ENCODE measurements at regions not wholly inside any gene's neighbourhood (a gene's known extent, or its start where the extent isn't known, plus 50 kb on each side); places are given as distances from the start of the nearest gene placed in this dataset.

- FAIRE-seq (no peak), DNase-seq (no peak)
- no peak overlapping the region for H3K27ac ChIP-seq (ENCODE audit: low read depth in 1 of 3, low read length in 2 of 3)
- no peaks in the 10 kb centered on the region for H3K27me3 ChIP-seq (ENCODE audit: control insufficient read depth in 3 of 3, insufficient read depth in 3 of 3, low read length in 3 of 3)
- H3K9me3 ChIP-seq (ENCODE audit: control insufficient read depth in 2 of 2, insufficient read depth in 1 of 2, low read depth in 1 of 2, low read length in 1 of 2): peaks cover 0 to 16% of the 10 kb centered on the region in 2 donors
- H3K36me3 ChIP-seq (ENCODE audit: control insufficient read depth in 3 of 3, insufficient read depth in 2 of 3, low read depth in 1 of 3, low read length in 3 of 3): no peaks in the 10 kb centered on the region
- peaks cover 0 to 4% (median 0%) of the 10 kb centered on the region in 3 donors for H3K4me1 ChIP-seq (ENCODE audit: control insufficient read depth in 3 of 3, insufficient read depth in 2 of 3, low read depth in 1 of 3, low read length in 2 of 3)
- WGBS, 3 donors: 76 to 91% (median 83%) methylated on average over 3 of the region's 3 CpGs
- no peak overlapping the region for H3K4me3 ChIP-seq (ENCODE audit: low read depth in 1 of 3, low read length in 3 of 3)
Observed at GRCh38 chr2:236646441-236646840, 76.8 kb downstream of the ACKR3 start.

GRCh38 chr2:236646871-236647270, 77.2 kb downstream of the ACKR3 start:
- Histone ChIP-seq H3K36me3 (ENCODE audit: control insufficient read depth in 3 of 3, insufficient read depth in 2 of 3, low read depth in 1 of 3, low read length in 3 of 3) (no peaks in the 10 kb centered on the region), H3K4me1 (ENCODE audit: control insufficient read depth in 3 of 3, insufficient read depth in 2 of 3, low read depth in 1 of 3, low read length in 2 of 3) (peaks cover 0 to 4% (median 0%) of the 10 kb centered on the region in 3 donors), H3K9me3 (ENCODE audit: control insufficient read depth in 2 of 2, insufficient read depth in 1 of 2, low read depth in 1 of 2, low read length in 1 of 2) (peaks cover 0 to 12% of the 10 kb centered on the region in 2 donors), H3K27me3 (ENCODE audit: control insufficient read depth in 3 of 3, insufficient read depth in 3 of 3, low read length in 3 of 3) (no peaks in the 10 kb centered on the region), H3K27ac (ENCODE audit: low read depth in 1 of 3, low read length in 2 of 3) (no peak overlapping the region), H3K4me3 (ENCODE audit: low read depth in 1 of 3, low read length in 3 of 3) (no peak overlapping the region)
- 81 to 90% (median 84%) methylated on average over 4 of the region's 4 CpGs for WGBS, 3 donors
- DNase-seq (no peak), FAIRE-seq (no peak)

- Histone ChIP-seq H3K27ac (ENCODE audit: low read depth in 1 of 3, low read length in 2 of 3) (no peak overlapping the region), H3K4me1 (ENCODE audit: control insufficient read depth in 3 of 3, insufficient read depth in 2 of 3, low read depth in 1 of 3, low read length in 2 of 3) (peaks cover 0 to 4% (median 0%) of the 10 kb centered on the region in 3 donors), H3K36me3 (ENCODE audit: control insufficient read depth in 3 of 3, insufficient read depth in 2 of 3, low read depth in 1 of 3, low read length in 3 of 3) (no peaks in the 10 kb centered on the region), H3K4me3 (ENCODE audit: low read depth in 1 of 3, low read length in 3 of 3) (no peak overlapping the region), H3K27me3 (ENCODE audit: control insufficient read depth in 3 of 3, insufficient read depth in 3 of 3, low read length in 3 of 3) (no peaks in the 10 kb centered on the region), H3K9me3 (ENCODE audit: control insufficient read depth in 2 of 2, insufficient read depth in 1 of 2, low read depth in 1 of 2, low read length in 1 of 2) (peaks cover 0 to 10% of the 10 kb centered on the region in 2 donors)
- no peak for DNase-seq
- 51 to 78% (median 63%) methylated on average over 5 of the region's 5 CpGs for WGBS, 3 donors
- FAIRE-seq: no peak
Observed at GRCh38 chr2:236647621-236648020, 78.0 kb downstream of the ACKR3 start.

- Histone ChIP-seq H3K9me3 (ENCODE audit: control insufficient read depth in 2 of 2, insufficient read depth in 1 of 2, low read depth in 1 of 2, low read length in 1 of 2) (no peaks in the 10 kb centered on the region), H3K27ac (ENCODE audit: low read depth in 1 of 3, low read length in 2 of 3) (no peak overlapping the region), H3K36me3 (ENCODE audit: control insufficient read depth in 3 of 3, insufficient read depth in 2 of 3, low read depth in 1 of 3, low read length in 3 of 3) (no peaks in the 10 kb centered on the region), H3K4me1 (ENCODE audit: control insufficient read depth in 3 of 3, insufficient read depth in 2 of 3, low read depth in 1 of 3, low read length in 2 of 3) (no peaks in the 10 kb centered on the region), H3K27me3 (ENCODE audit: control insufficient read depth in 3 of 3, insufficient read depth in 3 of 3, low read length in 3 of 3) (no peaks in the 10 kb centered on the region), H3K4me3 (ENCODE audit: low read depth in 1 of 3, low read length in 3 of 3) (no peak overlapping the region)
- 64 to 73% (median 69%) methylated on average over 1 of the region's 1 CpG for WGBS, 3 donors
- no peak for FAIRE-seq
- no peak for DNase-seq
Observed at GRCh38 chr2:236653863-236654262, 84.2 kb downstream of the ACKR3 start.

- no peak overlapping the region for H3K27ac ChIP-seq (ENCODE audit: low read depth in 1 of 3, low read length in 2 of 3)
- peaks cover 0 to 2% (median 0%) of the 10 kb centered on the region in 3 donors for H3K4me1 ChIP-seq (ENCODE audit: control insufficient read depth in 3 of 3, insufficient read depth in 2 of 3, low read depth in 1 of 3, low read length in 2 of 3)
- no peaks in the 10 kb centered on the region for H3K27me3 ChIP-seq (ENCODE audit: control insufficient read depth in 3 of 3, insufficient read depth in 3 of 3, low read length in 3 of 3)
- no peaks in the 10 kb centered on the region for H3K36me3 ChIP-seq (ENCODE audit: control insufficient read depth in 3 of 3, insufficient read depth in 2 of 3, low read depth in 1 of 3, low read length in 3 of 3)
- FAIRE-seq: no peak
- H3K4me3 ChIP-seq (ENCODE audit: low read depth in 1 of 3, low read length in 3 of 3): no peak overlapping the region
- H3K9me3 ChIP-seq (ENCODE audit: control insufficient read depth in 2 of 2, insufficient read depth in 1 of 2, low read depth in 1 of 2, low read length in 1 of 2): no peaks in the 10 kb centered on the region
- no peak for DNase-seq
- WGBS, 3 donors: 72 to 74% (median 72%) methylated on average over 6 of the region's 6 CpGs
Observed at GRCh38 chr2:236654496-236654895, 84.9 kb downstream of the ACKR3 start.

DNA sequence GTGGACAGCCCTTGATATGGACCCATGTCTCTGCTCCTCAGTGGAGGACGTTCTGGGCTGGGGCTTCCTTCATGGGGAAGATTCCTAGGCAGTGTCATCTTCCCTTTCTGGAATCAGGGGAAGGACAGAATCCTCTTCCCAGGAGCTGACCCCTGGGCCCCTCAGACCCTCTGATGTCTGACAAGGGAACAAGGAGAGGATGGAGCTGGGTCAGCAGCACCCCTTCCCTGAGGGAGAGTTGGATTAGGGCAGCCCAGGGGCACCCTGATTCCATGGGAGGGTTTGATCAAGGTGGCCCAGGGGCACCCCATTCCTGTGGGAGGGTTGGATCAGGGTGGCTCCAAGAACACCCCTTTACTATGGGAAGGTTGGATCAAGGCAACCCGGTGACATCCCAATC, 86.5 kb downstream of the ACKR3 start:
- DNase-seq (no peak), FAIRE-seq (no peak)
- no peaks in the 10 kb centered on the region for H3K9me3 ChIP-seq (ENCODE audit: control insufficient read depth in 2 of 2, insufficient read depth in 1 of 2, low read depth in 1 of 2, low read length in 1 of 2)
- no peak overlapping the region for H3K27ac ChIP-seq (ENCODE audit: low read depth in 1 of 3, low read length in 2 of 3)
- H3K36me3 ChIP-seq (ENCODE audit: control insufficient read depth in 3 of 3, insufficient read depth in 2 of 3, low read depth in 1 of 3, low read length in 3 of 3): no peaks in the 10 kb centered on the region
- 56 to 80% (median 57%) methylated on average over 2 of the region's 2 CpGs for WGBS, 3 donors
- no peak overlapping the region for H3K4me3 ChIP-seq (ENCODE audit: low read depth in 1 of 3, low read length in 3 of 3)
- H3K4me1 ChIP-seq (ENCODE audit: control insufficient read depth in 3 of 3, insufficient read depth in 2 of 3, low read depth in 1 of 3, low read length in 2 of 3): peaks cover 0 to 5% (median 0%) of the 10 kb centered on the region in 3 donors
- no peaks in the 10 kb centered on the region for H3K27me3 ChIP-seq (ENCODE audit: control insufficient read depth in 3 of 3, insufficient read depth in 3 of 3, low read length in 3 of 3)

GRCh38 chr2:236656721-236657120, 87.1 kb downstream of the ACKR3 start:
- H3K27me3 ChIP-seq (ENCODE audit: control insufficient read depth in 3 of 3, insufficient read depth in 3 of 3, low read length in 3 of 3): no peaks in the 10 kb centered on the region
- DNase-seq (no peak), FAIRE-seq (no peak)
- H3K9me3 ChIP-seq (ENCODE audit: control insufficient read depth in 2 of 2, insufficient read depth in 1 of 2, low read depth in 1 of 2, low read length in 1 of 2): no peaks in the 10 kb centered on the region
- H3K4me1 ChIP-seq (ENCODE audit: control insufficient read depth in 3 of 3, insufficient read depth in 2 of 3, low read depth in 1 of 3, low read length in 2 of 3): peaks cover 0 to 5% (median 0%) of the 10 kb centered on the region in 3 donors
- H3K27ac ChIP-seq (ENCODE audit: low read depth in 1 of 3, low read length in 2 of 3): no peak overlapping the region
- WGBS, 3 donors: 82 to 94% (median 84%) methylated on average over 2 of the region's 2 CpGs
- H3K4me3 ChIP-seq (ENCODE audit: low read depth in 1 of 3, low read length in 3 of 3): no peak overlapping the region
- H3K36me3 ChIP-seq (ENCODE audit: control insufficient read depth in 3 of 3, insufficient read depth in 2 of 3, low read depth in 1 of 3, low read length in 3 of 3): no peaks in the 10 kb centered on the region

DNA sequence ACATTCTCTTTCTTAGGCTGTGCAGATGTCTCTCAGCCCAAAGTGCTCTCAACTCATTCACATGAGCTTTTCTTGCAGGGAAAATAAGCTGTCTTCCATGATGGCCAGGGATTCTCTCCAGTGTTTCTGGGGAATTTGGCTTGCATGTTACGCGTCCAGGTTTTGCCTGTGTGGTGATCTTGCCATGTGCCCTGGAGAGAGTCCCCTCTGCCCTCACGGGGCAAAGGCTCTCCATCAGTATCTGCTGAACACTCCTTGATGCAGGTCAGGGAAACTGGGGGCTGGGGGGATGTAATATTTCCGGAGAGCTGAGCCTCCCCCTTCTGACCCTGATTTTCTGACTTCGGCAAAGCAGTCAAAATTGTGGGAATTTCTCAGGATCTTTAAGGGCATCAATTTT, 87.6 kb downstream of the ACKR3 start:
- H3K9me3 ChIP-seq (ENCODE audit: control insufficient read depth in 2 of 2, insufficient read depth in 1 of 2, low read depth in 1 of 2, low read length in 1 of 2): no peaks in the 10 kb centered on the region

DNA sequence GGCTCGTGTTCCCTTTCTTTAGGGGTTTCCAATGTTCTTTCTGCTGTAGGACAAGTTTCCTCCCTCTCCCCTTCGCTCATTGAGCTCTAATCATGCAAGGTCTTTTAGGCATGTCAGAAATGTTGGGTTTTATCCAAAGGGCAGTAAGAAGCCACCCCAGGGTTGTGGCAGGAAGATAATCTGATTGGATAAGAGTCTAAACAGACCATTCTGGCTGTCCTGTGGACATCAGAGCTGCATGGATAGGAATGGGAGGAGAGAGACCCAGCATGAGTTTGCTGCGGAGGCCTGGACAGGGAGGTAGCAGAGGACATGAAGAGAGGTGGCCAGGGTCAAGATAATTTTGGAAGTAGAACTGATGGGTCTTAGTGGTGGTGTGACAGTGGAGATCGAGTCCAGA, 88.2 kb downstream of the ACKR3 start:
- Histone ChIP-seq H3K4me1 (ENCODE audit: control insufficient read depth in 3 of 3, insufficient read depth in 2 of 3, low read depth in 1 of 3, low read length in 2 of 3) (peaks cover 0 to 5% (median 0%) of the 10 kb centered on the region in 3 donors), H3K27ac (ENCODE audit: low read depth in 1 of 3, low read length in 2 of 3) (no peak overlapping the region), H3K9me3 (ENCODE audit: control insufficient read depth in 2 of 2, insufficient read depth in 1 of 2, low read depth in 1 of 2, low read length in 1 of 2) (no peaks in the 10 kb centered on the region), H3K27me3 (ENCODE audit: control insufficient read depth in 3 of 3, insufficient read depth in 3 of 3, low read length in 3 of 3) (no peaks in the 10 kb centered on the region), H3K4me3 (ENCODE audit: low read depth in 1 of 3, low read length in 3 of 3) (no peak overlapping the region), H3K36me3 (ENCODE audit: control insufficient read depth in 3 of 3, insufficient read depth in 2 of 3, low read depth in 1 of 3, low read length in 3 of 3) (no peaks in the 10 kb centered on the region)
- FAIRE-seq (no peak), DNase-seq (no peak)
- 73 to 77% (median 76%) methylated on average over 4 of the region's 4 CpGs for WGBS, 3 donors

More for the DNA sequence above, 87.6 kb downstream of the ACKR3 start:
- Histone ChIP-seq H3K36me3 (ENCODE audit: control insufficient read depth in 3 of 3, insufficient read depth in 2 of 3, low read depth in 1 of 3, low read length in 3 of 3) (no peaks in the 10 kb centered on the region), H3K27me3 (ENCODE audit: control insufficient read depth in 3 of 3, insufficient read depth in 3 of 3, low read length in 3 of 3) (no peaks in the 10 kb centered on the region), H3K4me3 (ENCODE audit: low read depth in 1 of 3, low read length in 3 of 3) (no peak overlapping the region), H3K27ac (ENCODE audit: low read depth in 1 of 3, low read length in 2 of 3) (no peak overlapping the region), H3K4me1 (ENCODE audit: control insufficient read depth in 3 of 3, insufficient read depth in 2 of 3, low read depth in 1 of 3, low read length in 2 of 3) (peaks cover 0 to 5% (median 0%) of the 10 kb centered on the region in 3 donors)
- no peak for FAIRE-seq
- 85 to 94% (median 90%) methylated on average over 5 of the region's 5 CpGs for WGBS, 3 donors
- DNase-seq: no peak

Data from small intestine (tissue), 7 donors.